Inferior parietal cortex (tissue), 1 donor: ENCODE measurements at regions not wholly inside any gene's neighbourhood (a gene's known extent, or its start where the extent isn't known, plus 50 kb on each side); places are given as distances from the start of the nearest gene placed in this dataset.
"Not testable (repeated sequence)": the region's sequence is repeated elsewhere in the genome, so short reads cannot be mapped to it uniquely, and the experiment has no call there.

Source experiments
- DNase-seq: peaks from one replicate; pipeline ENCODE4 v3.0.0-alpha.2; 2016; ENCODE audit errors: extremely low spot score

DNA sequence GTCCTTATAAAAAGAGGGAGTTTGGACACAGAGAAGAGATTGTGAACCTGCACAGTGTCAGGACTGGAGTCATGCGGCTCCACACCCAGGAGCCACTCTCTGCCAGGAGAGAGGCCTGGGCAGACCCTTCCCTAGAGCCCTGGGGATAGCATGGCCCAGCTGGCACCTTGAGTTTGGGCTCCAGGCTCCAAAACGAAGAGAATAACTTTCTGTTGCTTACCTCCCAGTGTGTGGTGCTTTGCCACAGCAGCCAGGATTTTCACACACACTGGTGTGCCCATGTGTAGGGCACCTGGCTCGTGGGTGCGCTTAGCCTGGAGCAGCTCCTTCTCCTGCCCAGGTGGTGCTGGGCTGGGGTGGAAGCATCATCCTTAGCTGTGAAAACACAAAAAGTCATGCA, 344.3 kb downstream of the TEX29 start:
- DNase-seq, result no peak

DNA sequence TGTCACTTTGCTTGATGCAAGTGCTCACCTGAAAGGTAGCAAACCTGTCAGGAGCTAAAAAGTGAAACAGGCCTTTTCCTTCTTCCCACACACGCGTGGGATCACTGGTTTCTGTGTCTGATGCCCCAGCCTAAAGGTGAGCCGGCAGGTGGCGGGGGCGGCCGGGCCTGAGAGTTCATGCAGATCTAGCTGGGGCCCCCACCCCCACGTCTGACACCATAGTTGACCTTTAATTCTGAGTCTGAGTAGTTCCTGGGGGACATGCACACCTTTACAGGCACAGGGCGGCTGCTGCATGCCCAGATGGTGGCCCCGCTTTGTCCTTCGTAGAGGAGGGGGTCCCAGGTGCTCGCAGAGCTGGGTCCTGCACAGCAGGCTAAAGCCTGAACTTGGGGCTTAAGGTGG, 345.3 kb downstream of the TEX29 start:
- DNase-seq, result no peak

DNA sequence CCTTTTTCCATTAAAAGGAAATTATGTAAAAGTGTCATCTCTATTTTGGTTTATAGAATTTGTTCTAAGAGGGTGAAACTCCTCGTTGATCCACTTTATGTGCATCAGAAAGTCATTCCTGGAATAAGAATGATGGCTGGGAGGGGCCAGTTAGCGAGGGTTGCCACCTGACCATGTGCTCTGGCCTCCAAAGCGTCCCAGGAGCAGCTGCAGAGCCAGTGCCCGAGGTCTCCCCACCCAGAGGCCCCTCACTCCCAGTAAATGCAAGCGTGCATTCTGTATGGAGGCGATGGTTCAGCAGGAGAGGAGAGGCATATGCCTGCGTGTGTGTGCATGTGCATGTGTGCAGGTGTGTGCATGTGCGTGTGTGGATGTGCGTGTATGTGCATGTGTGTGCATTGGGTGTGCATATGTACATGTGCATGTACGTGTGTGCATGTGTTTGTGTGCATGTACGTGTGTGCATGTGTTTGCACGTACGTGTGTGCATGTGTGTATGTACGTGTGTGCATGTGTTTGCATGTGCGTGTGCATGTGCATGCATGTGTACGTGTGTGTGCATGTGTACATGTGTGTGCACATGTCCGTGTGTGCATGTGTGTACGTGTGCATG, 345.8 kb downstream of the TEX29 start:
- no peak for DNase-seq

DNA sequence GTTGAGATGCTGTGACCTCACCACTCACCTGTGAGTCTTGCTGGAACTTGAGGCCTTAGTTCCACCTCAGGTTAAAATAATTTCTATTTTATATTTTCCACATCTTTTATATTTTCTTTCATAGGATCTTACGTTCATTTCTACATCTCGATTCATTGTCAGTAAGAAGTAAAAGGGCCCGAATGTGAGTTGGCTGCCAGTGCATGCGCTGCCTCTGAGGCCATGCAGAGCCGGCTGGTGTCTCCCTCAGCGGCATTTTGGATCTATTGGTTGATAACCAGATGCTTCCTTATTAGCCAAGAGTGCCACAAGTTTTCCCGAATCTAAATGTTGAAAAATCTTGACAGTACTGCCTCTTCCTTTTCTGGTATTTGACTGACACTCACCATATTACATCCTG, 347.3 kb downstream of the TEX29 start:
- DNase-seq, result no peak

DNA sequence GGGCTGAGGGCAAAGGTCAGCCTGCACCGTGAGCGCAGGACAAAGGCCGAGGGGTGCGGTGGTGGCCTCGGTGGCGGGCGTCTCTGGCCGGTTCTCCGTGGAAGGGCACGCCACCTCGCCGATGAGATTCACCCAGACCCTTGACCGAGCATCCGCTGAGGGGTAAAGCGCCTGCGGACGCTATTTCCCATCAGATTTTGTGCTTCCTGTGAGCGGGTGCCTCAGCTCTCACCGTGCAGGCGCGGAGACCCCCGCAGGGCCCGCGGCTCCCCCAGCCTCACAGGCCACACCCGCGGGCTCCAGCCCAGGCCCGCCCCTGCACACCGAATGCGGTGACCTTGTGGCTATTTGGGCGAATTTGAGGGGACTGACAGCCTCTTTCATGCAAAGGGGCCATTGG, 348.0 kb downstream of the TEX29 start:
- no peak for DNase-seq

DNA sequence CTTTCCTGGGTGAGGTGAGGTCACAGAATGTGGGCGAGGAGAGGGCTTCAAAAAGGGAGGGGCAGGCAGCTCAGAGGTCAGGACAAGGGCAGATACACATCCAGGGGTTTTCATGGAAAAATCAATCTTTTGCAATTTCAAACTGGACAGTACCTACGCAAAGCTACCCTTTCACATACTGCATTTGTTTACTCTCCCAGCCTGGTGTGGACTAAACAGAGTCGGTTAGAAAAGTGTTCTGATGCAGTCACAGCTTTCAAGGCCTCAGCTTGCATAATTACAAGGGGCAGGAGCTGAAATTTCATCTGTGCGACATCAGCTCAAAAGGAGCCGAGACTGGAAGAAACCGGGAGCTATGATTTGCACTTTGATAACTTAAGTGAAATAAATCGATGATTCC, 351.8 kb downstream of the TEX29 start:
- DNase-seq, result not testable (repeated sequence)

DNA sequence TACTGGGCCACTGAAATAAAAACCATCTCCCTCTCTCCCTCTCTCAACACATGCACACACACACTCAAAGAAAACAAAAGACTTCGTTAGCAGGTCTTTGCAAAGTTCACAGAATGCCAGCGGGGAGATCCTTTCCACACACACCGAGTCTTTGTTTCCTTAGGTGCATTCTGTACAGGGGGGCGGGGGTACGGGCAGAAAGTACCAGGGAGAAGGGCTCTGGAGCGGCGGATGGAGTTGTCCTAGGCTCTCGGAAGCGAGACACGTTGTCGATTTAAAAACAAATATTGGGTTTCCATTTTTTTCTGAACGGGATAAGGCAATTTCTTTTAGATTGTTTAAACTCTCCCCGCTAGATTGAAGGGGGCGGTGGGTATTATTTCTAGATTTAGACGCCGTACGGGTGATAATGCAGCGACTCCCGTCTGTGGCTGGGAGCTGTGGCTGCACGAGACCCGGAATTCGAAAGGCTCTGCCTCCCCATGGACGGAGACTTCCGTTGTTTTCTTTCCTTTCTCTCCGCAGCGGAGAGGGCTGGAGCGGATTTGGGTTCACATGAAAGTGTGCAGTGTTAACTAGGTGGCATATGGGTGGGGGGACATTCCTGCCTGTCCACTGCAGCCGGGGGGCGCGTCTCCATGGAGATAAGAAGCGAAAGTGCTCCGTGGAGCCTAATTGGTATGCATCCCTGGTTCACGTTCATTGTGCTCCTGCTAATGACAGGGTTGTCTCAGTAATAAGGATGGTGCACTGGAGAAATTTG, 357.9 kb downstream of the TEX29 start:
- not testable (repeated sequence) for DNase-seq

DNA sequence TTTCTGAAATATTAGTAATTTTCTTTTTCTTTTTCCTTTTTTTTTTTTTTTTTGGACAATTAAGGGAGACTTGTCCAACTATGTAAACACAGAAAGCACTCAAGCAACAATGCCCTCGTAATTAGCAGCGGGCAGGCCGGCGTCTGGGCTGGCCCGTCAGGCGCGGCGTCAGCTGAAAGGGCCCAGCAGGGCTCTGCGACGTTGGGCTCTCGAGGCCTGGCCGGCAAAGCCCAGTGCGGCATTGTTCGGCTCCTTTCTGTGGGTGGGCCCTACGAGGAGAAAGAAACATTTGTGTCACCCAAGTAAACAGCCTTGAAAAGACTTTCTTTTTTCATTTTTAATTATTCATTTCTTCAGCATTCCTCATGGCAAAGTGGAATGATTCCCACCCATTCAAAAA, 359.2 kb downstream of the TEX29 start:
- not testable (repeated sequence) for DNase-seq

DNA sequence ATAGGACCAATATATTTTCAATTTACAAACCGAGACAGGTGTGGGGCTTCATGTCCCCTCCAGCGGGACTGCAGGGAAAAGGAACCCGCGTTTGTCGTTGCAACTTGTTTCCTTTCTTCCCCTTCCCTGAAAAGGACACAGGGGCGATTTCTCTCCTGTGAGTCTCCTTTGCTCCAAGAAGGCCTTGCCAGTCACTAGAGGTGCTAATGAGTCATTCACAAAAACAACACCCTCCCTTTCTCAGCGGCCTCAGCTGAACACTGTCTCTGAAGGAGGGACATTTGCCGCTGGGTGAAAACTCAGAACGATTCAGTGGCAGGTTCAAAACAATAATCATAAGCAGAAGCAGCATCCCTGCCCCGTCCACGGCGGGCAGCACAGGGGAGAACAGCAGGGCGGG, 359.7 kb downstream of the TEX29 start:
- DNase-seq, result not testable (repeated sequence)

DNA sequence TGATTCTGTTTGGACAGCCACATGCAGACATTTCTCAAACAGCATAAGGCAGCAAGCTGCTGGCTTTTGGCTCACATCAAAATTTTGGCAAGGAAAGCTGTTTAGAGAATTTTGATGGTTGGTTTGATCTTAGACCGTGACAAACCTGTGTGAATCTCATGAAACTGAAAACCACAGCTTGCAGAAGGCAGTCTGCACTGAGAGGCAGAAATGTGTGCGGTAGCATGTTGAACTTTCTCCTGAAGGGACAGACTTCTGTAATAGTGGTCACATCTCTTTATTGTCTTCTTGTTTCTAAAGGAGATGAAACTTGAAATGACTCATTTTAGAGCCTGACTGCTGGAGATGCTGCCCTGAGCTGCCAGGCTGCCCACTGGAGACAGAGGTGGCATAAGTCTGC, 371.6 kb downstream of the TEX29 start:
- not testable (repeated sequence) for DNase-seq

DNA sequence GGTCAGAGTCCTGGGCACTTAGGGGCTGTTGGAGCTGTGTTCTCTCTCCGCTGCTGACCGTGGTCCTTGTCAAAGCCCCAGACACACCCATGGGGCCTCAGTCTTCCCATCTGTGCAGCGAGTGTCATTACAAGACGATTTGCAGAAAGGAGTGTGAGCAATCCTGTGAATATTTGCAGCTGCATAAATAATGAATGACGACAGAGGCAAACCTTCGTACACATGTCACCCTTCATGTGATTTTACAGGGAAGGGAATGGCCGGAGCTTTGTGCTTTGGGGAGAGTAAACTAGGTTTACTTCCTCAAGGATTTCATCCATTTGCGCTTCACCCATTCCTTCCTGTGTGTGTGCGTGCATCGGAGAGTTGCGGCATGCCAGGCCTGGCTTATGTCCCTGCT, 370.8 kb upstream of the SOX1 start:
- not testable (repeated sequence) for DNase-seq

DNA sequence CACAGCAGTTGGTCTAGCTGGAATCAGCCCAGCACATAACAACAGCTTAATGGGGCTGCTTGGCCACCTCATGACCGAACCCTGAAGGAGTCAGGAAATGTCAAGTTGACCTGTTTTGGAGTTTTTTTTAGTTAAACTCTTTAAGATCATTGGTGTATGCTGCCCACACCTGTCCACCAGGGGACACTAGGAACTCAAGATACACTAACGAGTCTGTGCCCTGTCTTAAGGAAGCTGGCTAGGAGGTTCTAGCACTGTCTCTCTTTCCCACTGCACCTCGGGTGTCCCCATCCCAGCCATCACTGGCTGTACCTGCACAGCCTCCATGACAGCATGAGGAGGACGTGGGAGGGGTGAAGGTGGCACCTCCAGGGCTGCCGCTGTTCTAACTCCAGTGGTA, 364.9 kb upstream of the SOX1 start:
- DNase-seq, result not testable (repeated sequence)
